H1 (cell line): ENCODE measurements at regions not wholly inside any gene's neighbourhood (a gene's known extent, or its start where the extent isn't known, plus 50 kb on each side); places are given as distances from the start of the nearest gene placed in this dataset.

Source experiments
- CTCF ChIA-PET: fragments of 300-600 bp; sonication (Branson Sonifier 250); formaldehyde crosslinking; loops from one replicate; lab custom pipeline; 2021; ENCODE audit not compliant: partially characterized antibody; lab: Charles Lee
- POLR2A ChIA-PET: fragments of 300-600 bp; sonication (Branson Sonifier 250); formaldehyde crosslinking; loops from one replicate; lab custom pipeline; 2021; ENCODE audit warnings: inconsistent platforms; ENCODE audit not compliant: partially characterized antibody; lab: Charles Lee
- DNase-seq, 2 experiments: peaks; one replicate each; pipeline versions ENCODE4 v3.0.0 to v3.0.0-alpha.2; 2010 to 2022; ENCODE audit warnings: low spot score in 2 of 2, low read depth in 1 of 2, mixed read lengths in 1 of 2
- FAIRE-seq: peaks from 2 replicates; lab custom pipeline; 2011; peaks lifted over from hg19 to GRCh38; lab: Jason Lieb, UNC
- H2AFZ ChIP-seq: 2 replicates; pipeline ENCODE4 v1.8.1; 2012; ENCODE audit warnings: low read length, inconsistent platforms
- H2AK5ac ChIP-seq: 2 replicates; pipeline ENCODE4 v1.6.1; 2013; ENCODE audit warnings: low read depth, low read length
- H2BK120ac ChIP-seq: replicated peaks from 2 replicates; pipeline ENCODE3; 2013; ENCODE audit warnings: low read depth, low read length, inconsistent platforms
- H2BK12ac ChIP-seq: 2 replicates; pipeline ENCODE4 v1.6.1; 2013; ENCODE audit warnings: low read depth, low read length
- H2BK15ac ChIP-seq: 2 replicates; pipeline ENCODE4 v1.6.1; 2013; ENCODE audit warnings: low read length
- H2BK20ac ChIP-seq: 2 replicates; pipeline ENCODE4 v1.6.1; 2013; ENCODE audit warnings: low read length
- H2BK5ac ChIP-seq: 2 replicates; pipeline ENCODE4 v1.6.1; 2013; ENCODE audit warnings: low read depth, low read length
- H3K14ac ChIP-seq: 2 replicates; pipeline ENCODE4 v1.6.1; 2013; ENCODE audit warnings: inconsistent platforms; ENCODE audit not compliant: insufficient read length
- H3K18ac ChIP-seq: 2 replicates; pipeline ENCODE4 v1.6.1; 2013; ENCODE audit warnings: low read length; ENCODE audit errors: extremely low read depth
- H3K23ac ChIP-seq: 2 replicates; pipeline ENCODE4 v1.6.1; 2013; ENCODE audit warnings: inconsistent platforms; ENCODE audit not compliant: insufficient read length
- H3K23me2 ChIP-seq: 2 replicates; pipeline ENCODE4 v1.6.1; 2013; ENCODE audit warnings: low read depth, low read length
- H3K27ac ChIP-seq: 2 replicates; pipeline ENCODE4 v1.6.1; 2011; ENCODE audit warnings: low read depth, low read length, inconsistent platforms
- H3K27me3 ChIP-seq, 4 experiments: replicated peaks in 1 of 4; 1 replicate in 1 of 4; 2 replicates in 3 of 4; pipeline versions ENCODE4 v1.6.1 to v1.8.1; 2011 to 2013; ENCODE audit warnings: low read length in 3 of 4, mild to moderate bottlenecking in 3 of 4, inconsistent platforms in 2 of 4, mixed read lengths in 2 of 4, moderate library complexity in 1 of 4; ENCODE audit not compliant: control insufficient read depth in 3 of 4, insufficient read depth in 3 of 4; ENCODE audit errors: extremely low read depth in 1 of 4
- H3K36me3 ChIP-seq, 4 experiments: 2 replicates each; pipeline versions ENCODE4 v1.6.1 to v1.8.1; 2011 to 2013; ENCODE audit warnings: mild to moderate bottlenecking in 4 of 4, low read length in 3 of 4, moderate library complexity in 2 of 4, control low read depth in 1 of 4, inconsistent platforms in 1 of 4; ENCODE audit not compliant: insufficient read depth in 4 of 4, control insufficient read depth in 2 of 4
- H3K4ac ChIP-seq: replicated peaks from 2 replicates; pipeline ENCODE3; 2013; ENCODE audit warnings: low read length, low read depth, mixed read lengths, inconsistent platforms; ENCODE audit not compliant: insufficient read length
- H3K4me1 ChIP-seq, 4 experiments: replicated peaks in 1 of 4; 1 replicate in 1 of 4; 2 replicates in 3 of 4; pipeline versions ENCODE4 v1.6.1 to v1.8.1; 2011 to 2013; ENCODE audit warnings: low read length in 3 of 4, inconsistent platforms in 2 of 4, mixed read lengths in 1 of 4; ENCODE audit not compliant: insufficient read depth in 4 of 4, control insufficient read depth in 3 of 4
- H3K4me2 ChIP-seq, 2 experiments: 2 replicates each; pipeline versions ENCODE4 v1.6.1 to v1.8.1; 2011 to 2013; ENCODE audit warnings: low read depth in 2 of 2, low read length in 2 of 2, control low read depth in 1 of 2, inconsistent platforms in 1 of 2, mild to moderate bottlenecking in 1 of 2; ENCODE audit not compliant: insufficient read depth in 1 of 2
- H3K4me3 ChIP-seq, 4 experiments: fragments of 200-600, 300-600 bp in 1 of 4; sonication (generic), shearing (Covaris generic), sonication (Bioruptor Twin) in 1 of 4; 2 replicates each; pipeline versions ENCODE4 v1.5.1 to v1.8.1; 2011 to 2016; ENCODE audit warnings: low read length in 4 of 4, low read depth in 3 of 4, control low read depth in 2 of 4, inconsistent platforms in 2 of 4, mild to moderate bottlenecking in 2 of 4, mixed read lengths in 1 of 4, moderate library complexity in 1 of 4; ENCODE audit not compliant: insufficient read depth in 2 of 4; ENCODE audit errors: extremely low read depth in 1 of 4
- H3K56ac ChIP-seq: replicated peaks from 2 replicates; pipeline ENCODE3; 2013; ENCODE audit warnings: low read depth, mild to moderate bottlenecking, mixed read lengths, low read length, inconsistent platforms; ENCODE audit not compliant: insufficient read length
- H3K79me1 ChIP-seq: 2 replicates; pipeline ENCODE4 v1.6.1; 2013; ENCODE audit warnings: low read depth, low read length, control low read depth
- H3K79me2 ChIP-seq, 2 experiments: 2 replicates each; pipeline versions ENCODE4 v1.6.1 to v1.8.1; 2012 to 2013; ENCODE audit warnings: low read length in 2 of 2, mild to moderate bottlenecking in 2 of 2, inconsistent platforms in 1 of 2; ENCODE audit not compliant: insufficient read depth in 2 of 2, control insufficient read depth in 1 of 2
- H3K9ac ChIP-seq, 4 experiments: replicated peaks in 1 of 4; 1 replicate in 1 of 4; 2 replicates in 3 of 4; pipeline versions ENCODE4 v1.6.1 to v1.8.1; 2011 to 2013; ENCODE audit warnings: low read depth in 3 of 4, low read length in 3 of 4, control low read depth in 2 of 4, mild to moderate bottlenecking in 2 of 4, moderate library complexity in 2 of 4, inconsistent platforms in 1 of 4; ENCODE audit errors: extremely low read depth in 1 of 4
- H3K9me3 ChIP-seq, 2 experiments: 2 replicates each; pipeline versions ENCODE4 v1.6.1 to v1.8.1; 2012 to 2013; ENCODE audit warnings: mild to moderate bottlenecking in 2 of 2, moderate library complexity in 2 of 2, control low read depth in 1 of 2, inconsistent platforms in 1 of 2, low read depth in 1 of 2, low read length in 1 of 2, mixed read lengths in 1 of 2; ENCODE audit not compliant: insufficient read depth in 2 of 2
- H4K20me1 ChIP-seq, 2 experiments: replicated peaks in 1 of 2; 2 replicates each; pipeline versions ENCODE3 to v1.8.1; 2011 to 2013; ENCODE audit warnings: inconsistent platforms in 2 of 2, low read length in 2 of 2, mild to moderate bottlenecking in 1 of 2; ENCODE audit not compliant: insufficient read depth in 2 of 2, control insufficient read depth in 1 of 2
- H4K5ac ChIP-seq: 2 replicates; pipeline ENCODE4 v1.6.1; 2013; ENCODE audit warnings: low read length, low read depth, mixed read lengths, inconsistent platforms; ENCODE audit not compliant: insufficient read length
- H4K8ac ChIP-seq: 2 replicates; pipeline ENCODE4 v1.8.0; 2013; ENCODE audit warnings: mild to moderate bottlenecking, moderate library complexity, low read length, inconsistent platforms; ENCODE audit not compliant: insufficient read depth; ENCODE audit errors: extremely low read depth
- H4K91ac ChIP-seq: replicated peaks from 2 replicates; pipeline ENCODE3; 2013; ENCODE audit warnings: low read length, mixed read lengths, inconsistent platforms; ENCODE audit not compliant: insufficient read length
- BCL11A ChIP-seq, 2 experiments: IDR thresholded peaks; one replicate each; pipeline ENCODE4 v1.6.1; 2011; ENCODE audit warnings: low read depth in 2 of 2, low read length in 2 of 2, mild to moderate bottlenecking in 2 of 2
- CEBPB ChIP-seq: IDR thresholded peaks from 2 replicates; pipeline ENCODE4 v1.6.1; 2012; ENCODE audit warnings: low read depth, low read length
- CTBP2 ChIP-seq: IDR thresholded peaks from 2 replicates; pipeline ENCODE4 v1.7.0; 2011; ENCODE audit warnings: borderline replicate concordance, mild to moderate bottlenecking, moderate library complexity, mixed read lengths, low read length; ENCODE audit not compliant: insufficient read depth, insufficient read length
- HDAC2 ChIP-seq, 2 experiments: fragments of 300-600 bp in 1 of 2; sonication (generic) in 1 of 2; IDR thresholded peaks; 2 replicates each; pipeline ENCODE4 v1.6.1; 2011 to 2012; ENCODE audit warnings: low read depth in 2 of 2, low read length in 2 of 2, mild to moderate bottlenecking in 2 of 2, moderate library complexity in 2 of 2, borderline replicate concordance in 1 of 2, inconsistent platforms in 1 of 2
- KDM4A ChIP-seq: IDR thresholded peaks from one replicate; pipeline ENCODE4 v1.7.1; 2012; ENCODE audit warnings: low read depth, mild to moderate bottlenecking, moderate library complexity, low read length, inconsistent platforms; ENCODE audit not compliant: severe bottlenecking
- TEAD4 ChIP-seq: IDR thresholded peaks from 2 replicates; pipeline ENCODE4 v1.6.1; 2012; ENCODE audit warnings: low read depth, low read length, inconsistent platforms, mixed read lengths

DNA sequence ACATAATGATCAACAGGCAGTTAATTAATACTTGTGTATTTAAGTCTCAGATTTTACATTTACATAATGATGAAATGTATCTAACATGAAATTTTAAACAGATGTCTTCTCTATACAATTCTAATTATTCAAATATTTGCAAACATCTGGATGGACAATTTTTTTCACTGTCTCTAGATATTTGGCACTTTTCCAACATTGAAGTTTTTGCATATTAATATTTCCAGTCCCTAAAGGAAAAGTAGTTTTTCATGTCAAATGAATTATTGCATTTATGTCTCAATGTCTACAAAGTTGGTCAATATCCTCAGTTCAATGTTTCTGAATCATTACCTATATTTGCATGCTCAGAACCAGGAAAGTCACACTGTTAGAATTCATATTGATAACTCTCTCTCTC, 560.9 kb upstream of the PKDCC start:
- Histone ChIP-seq H4K8ac (no peak overlapping the region), H4K20me1 (no peaks in the 10 kb centered on the region), H3K4me2 (no peak overlapping the region), H2BK12ac (no peak overlapping the region), H3K14ac (no peak overlapping the region), H4K91ac (no peak overlapping the region), H2BK20ac (no peak overlapping the region), H3K9ac (no peak overlapping the region), H3K4me1 (no peaks in the 10 kb centered on the region), H3K79me2 (no peaks in the 10 kb centered on the region), H2BK15ac (no peak overlapping the region), H3K18ac (no peak overlapping the region), H3K4me3 (no peak overlapping the region), H3K36me3 (no peaks in the 10 kb centered on the region), H2BK120ac (no peak overlapping the region), H3K27me3 (no peaks in the 10 kb centered on the region), H2AK5ac (no peak overlapping the region), H3K23ac (no peak overlapping the region), H4K5ac (no peak overlapping the region), H2BK5ac (no peak overlapping the region), H3K27ac (no peak overlapping the region), H3K23me2 (no peaks in the 10 kb centered on the region), H3K4ac (no peak overlapping the region), H3K79me1 (no peaks in the 10 kb centered on the region), H2AFZ (no peak overlapping the region), H3K9me3 (no peaks in the 10 kb centered on the region)
- FAIRE-seq (no peak), DNase-seq (no peak)
- POLR2A ChIA-PET = no interaction called here
- CTCF ChIA-PET = no interaction called here
- TF ChIP-seq HDAC2 (IDR thresholded peaks at IDR 0.05; ENCODE audit: borderline replicate concordance in 1 of 2, low read depth in 2 of 2, low read length in 2 of 2) (no peak), KDM4A (no peak), BCL11A (IDR thresholded peaks at IDR 0.05; ENCODE audit: low read depth in 2 of 2, low read length in 2 of 2) (no peak), TEAD4 (no peak), CEBPB (no peak), CTBP2 (no peak)
- TF ChIP-seq, all 59 proteins: peak for 0
- H3K56ac ChIP-seq = no peak overlapping the region
